Right lobe of liver (tissue), 4 donors: ENCODE measurements at regions not wholly inside any gene's neighbourhood (a gene's known extent, or its start where the extent isn't known, plus 50 kb on each side); places are given as distances from the start of the nearest gene placed in this dataset.

Source experiments
- CTCF ChIP-seq, 4 donors: fragments of 200-600 bp in 3 of 4; fragments of 450-650 bp in 1 of 4; IDR thresholded peaks; one replicate each; pipeline versions ENCODE4 v1.5.1 to v1.8.0; 2016 to 2022; ENCODE audit warnings: antibody characterized with exemption in 4 of 4, mild to moderate bottlenecking in 2 of 4
- POLR2A ChIP-seq: fragments of 450-650 bp; IDR thresholded peaks from one replicate; pipeline ENCODE4 v1.6.1; 2017; ENCODE audit warnings: antibody characterized with exemption, mild to moderate bottlenecking
- donor health status: DM: no; HTN: no; CAD: no.
- donor health status: DM: no; HTN: no; CAD: no.
- donor health status: DM: no; HTN: yes; CAD: no.

- no peak for TF ChIP-seq POLR2A
- no peak for TF ChIP-seq CTCF (IDR thresholded peaks at IDR 0.05)
These were observed 317.7 kb upstream of the SEMA3C start for GRCh38 chr7:81236560-81236959.
